ENCODE measurements at regions not wholly inside any gene's neighbourhood (a gene's known extent, or its start where the extent isn't known, plus 50 kb on each side); places are given as distances from the start of the nearest gene placed in this dataset.
"Not testable (repeated sequence)": the region's sequence is repeated elsewhere in the genome, so short reads cannot be mapped to it uniquely, and the experiment has no call there.

DNA sequence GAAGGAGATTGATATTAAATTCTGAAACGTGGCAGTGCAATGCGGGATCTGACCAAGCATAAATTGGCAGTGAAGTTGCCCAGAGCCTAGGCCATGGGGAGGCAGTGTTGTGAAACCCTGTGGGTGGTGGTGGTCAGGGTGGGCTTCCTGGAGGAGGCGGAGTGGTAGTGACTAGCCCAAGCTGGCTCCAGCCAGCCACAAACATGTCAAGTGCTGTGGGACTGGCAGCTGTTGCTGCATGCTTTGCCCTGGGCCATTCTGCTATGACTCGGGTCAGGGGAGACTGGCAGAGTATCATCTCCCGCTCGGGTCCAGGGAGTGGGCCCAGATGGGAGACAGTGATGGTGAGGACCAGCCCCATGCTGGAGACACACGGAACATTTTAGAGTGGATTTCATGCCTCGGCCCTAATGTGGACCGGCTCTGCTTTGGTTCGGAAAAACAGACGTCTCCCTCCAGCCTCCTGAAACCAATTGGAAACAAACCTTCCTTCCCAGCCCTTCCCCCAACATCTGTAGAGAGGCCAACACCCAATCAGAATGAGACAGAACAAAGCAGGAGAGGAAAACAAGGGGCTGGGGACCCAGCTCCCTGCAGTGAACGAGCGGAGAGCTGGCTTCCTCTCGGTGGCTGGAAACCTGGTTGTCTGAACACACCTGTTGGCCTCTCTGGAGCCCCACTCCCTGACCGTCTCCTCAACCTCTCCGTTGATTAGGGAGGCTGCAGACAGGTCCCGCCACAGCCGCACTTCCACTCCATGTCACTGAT is 58.2 kb downstream of the TMEM270 start:
- no peak overlapping the region for H3K4me3 ChIP-seq (ENCODE audit: low read depth, low read length)
- no peak for DNase-seq (ENCODE audit: low read depth)
- TF ChIP-seq, protein P1, sequence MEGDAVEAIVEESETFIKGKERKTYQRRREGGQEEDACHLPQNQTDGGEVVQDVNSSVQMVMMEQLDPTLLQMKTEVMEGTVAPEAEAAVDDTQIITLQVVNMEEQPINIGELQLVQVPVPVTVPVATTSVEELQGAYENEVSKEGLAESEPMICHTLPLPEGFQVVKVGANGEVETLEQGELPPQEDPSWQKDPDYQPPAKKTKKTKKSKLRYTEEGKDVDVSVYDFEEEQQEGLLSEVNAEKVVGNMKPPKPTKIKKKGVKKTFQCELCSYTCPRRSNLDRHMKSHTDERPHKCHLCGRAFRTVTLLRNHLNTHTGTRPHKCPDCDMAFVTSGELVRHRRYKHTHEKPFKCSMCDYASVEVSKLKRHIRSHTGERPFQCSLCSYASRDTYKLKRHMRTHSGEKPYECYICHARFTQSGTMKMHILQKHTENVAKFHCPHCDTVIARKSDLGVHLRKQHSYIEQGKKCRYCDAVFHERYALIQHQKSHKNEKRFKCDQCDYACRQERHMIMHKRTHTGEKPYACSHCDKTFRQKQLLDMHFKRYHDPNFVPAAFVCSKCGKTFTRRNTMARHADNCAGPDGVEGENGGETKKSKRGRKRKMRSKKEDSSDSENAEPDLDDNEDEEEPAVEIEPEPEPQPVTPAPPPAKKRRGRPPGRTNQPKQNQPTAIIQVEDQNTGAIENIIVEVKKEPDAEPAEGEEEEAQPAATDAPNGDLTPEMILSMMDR (IDR thresholded peaks at IDR 0.05; ENCODE audit: control insufficient read depth, extremely low read depth, insufficient read depth): no peak

DNA sequence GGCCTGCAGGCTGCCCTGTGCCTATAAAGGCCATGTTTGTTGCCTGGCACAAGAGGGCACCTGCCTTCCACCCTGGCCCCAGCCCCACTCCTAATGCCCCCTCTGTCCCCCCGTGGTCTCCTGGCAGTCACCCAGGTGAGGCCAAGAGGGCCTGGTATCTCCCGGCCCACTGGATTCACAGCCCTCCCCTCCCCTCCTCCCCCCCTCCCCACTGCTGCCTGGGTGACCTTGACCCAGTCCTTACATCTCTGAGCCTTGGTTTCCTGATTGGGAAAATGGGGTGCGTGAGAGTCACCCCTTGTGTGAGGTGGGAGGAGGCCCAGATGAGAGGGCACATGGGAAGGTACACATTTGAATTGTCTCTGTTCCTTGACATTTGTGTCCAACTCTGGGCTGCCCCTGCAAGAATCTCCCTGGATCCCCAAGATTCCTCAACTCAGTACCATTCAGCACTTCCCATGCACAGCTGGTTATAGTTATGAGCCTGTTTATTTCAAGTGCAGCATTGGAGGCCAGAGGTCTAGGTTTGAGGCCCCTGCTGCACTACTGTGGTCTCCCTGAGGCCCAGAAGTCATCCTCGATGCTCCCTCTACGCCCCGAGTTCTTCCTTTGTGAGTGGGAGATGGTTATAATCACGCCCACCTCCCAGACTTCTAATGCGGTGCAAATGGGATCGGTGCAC is 58.9 kb downstream of the TMEM270 start:
- DNase-seq (ENCODE audit: low read depth): no peak
- no peak overlapping the region for H3K4me3 ChIP-seq (ENCODE audit: low read depth, low read length)
- TF ChIP-seq, protein P1 (IDR thresholded peaks at IDR 0.05; ENCODE audit: control insufficient read depth, extremely low read depth, insufficient read depth): no peak

DNA sequence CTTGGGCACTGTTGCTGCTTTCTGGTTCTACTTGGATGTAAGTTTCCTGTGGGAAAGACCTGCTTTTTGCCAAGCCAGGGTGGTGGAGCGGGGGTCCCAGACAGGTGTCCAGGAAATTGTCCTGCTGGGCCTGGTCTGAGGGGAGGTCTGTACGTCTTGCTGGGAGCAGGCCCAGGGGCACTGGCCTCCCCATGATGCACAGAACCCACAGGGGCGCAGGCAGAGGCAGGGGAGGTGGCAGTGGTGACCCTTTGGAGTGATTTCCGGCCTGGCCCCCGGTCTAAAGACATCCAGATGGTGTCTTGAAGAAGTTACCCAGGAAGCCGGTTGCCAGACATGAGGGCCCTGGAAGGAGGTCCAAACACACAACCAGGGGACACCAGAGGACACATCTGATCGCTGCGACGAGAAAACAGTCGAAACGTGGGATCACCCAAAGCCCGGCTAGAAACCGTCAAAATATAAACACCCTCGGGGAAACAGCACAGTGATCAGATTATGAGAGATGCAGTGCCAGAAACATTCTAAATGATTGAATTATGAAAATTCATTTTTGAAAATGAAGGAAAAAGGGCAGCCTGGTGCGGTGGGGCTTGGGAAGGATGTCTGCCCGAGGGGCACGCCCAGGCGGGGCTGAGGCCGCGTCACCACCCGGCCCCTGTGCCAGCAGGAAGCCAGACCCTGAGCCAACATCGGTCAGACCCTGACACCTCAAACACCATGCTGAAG is 59.6 kb downstream of the TMEM270 start:
- DNase-seq (ENCODE audit: low read depth): no peak
- H3K4me3 ChIP-seq (ENCODE audit: low read depth, low read length): no peak overlapping the region
- TF ChIP-seq, protein P1 (IDR thresholded peaks at IDR 0.05; ENCODE audit: control insufficient read depth, extremely low read depth, insufficient read depth): no peak

DNA sequence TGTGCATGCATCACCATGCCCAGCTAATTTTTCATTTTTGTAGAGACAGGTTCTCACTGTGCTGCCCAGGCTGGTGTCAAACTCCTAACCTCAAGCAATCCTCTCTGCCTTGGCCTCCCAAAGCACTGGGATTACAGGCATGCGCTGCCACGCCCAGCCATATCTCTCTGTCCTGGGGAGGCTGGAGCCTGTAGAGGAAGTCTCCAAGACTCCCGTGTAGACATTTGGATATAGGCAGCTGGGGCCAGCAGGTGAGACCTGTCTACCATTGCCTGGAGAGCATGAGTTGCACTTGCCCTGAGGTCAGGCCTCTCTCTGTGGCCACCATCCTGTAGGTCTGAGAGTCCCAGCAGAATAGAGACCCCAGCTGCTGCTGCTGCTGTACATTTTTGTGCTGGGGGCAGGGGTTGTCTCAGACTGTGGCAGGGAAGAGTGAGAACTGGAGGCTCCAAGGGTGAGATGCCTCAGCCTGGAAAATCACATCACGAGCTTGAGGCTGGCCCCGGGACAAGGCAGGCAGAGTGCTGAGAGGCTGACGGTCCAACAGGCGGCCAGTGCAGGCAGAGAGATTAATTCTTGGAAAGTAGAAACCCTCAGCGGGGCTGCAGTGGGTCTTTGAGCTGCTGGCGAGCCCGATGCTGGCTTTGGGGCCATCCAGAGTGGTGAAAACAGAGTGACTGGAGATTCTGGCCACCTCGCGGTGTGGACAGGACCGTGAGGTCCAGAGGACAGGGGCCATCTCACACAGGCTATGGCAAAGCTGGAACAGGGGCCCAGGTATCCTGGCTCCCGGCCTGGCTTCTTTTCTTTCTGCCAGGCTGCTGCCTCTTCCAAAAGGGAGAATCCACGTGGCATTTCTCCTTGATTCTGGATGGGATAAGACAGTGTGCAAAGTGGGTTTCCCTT is 60.9 kb downstream of the TMEM270 start:
- TF ChIP-seq, protein P1 (IDR thresholded peaks at IDR 0.05; ENCODE audit: control insufficient read depth, extremely low read depth, insufficient read depth): no peak
- no peak for DNase-seq (ENCODE audit: low read depth)
- H3K4me3 ChIP-seq (ENCODE audit: low read depth, low read length): no peak overlapping the region

DNA sequence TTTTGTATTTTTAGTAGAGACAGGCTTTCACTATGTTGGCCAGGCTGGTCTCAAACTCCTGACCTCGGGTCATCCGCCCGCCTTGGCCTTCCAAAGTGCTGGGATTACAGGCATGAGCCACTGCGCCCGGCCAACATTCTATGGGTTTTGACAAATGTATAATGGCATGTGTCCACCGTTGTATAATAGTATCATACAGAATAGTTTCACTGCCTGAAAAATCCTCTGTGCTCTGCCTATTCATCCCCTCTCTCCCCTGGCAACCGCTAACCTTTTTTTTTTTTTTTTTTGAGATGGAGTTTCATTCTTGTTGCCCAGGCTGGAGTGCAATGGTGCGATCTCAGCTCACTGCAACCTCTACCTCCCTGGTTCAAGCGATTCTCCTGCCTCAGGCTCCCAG is 67.7 kb downstream of the TMEM270 start:
- not testable (repeated sequence) for DNase-seq (ENCODE audit: low read depth); H3K4me3 ChIP-seq (ENCODE audit: low read depth, low read length)

DNA sequence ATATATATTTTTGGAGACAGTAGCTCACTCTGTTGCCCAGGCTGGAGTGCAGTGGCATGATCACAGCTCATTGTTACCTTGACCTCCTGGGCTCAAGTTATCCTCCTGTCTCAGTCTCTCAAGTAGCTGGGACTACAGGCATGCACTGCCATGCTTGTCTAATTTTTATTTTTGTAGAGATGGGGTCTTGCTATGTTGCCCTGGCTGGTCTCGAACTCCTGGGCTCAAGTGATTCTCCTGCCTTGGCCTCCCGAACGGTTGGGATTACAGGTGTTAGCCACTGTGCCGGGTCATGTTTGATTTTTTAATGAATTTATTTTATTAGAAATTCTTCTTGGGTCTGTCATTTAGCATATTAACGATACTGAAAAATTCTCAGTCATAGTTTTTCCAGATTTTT is 70.5 kb downstream of the TMEM270 start:
- no peak for DNase-seq (ENCODE audit: low read depth)
- TF ChIP-seq, protein P1 (IDR thresholded peaks at IDR 0.05; ENCODE audit: control insufficient read depth, extremely low read depth, insufficient read depth): no peak
- no peak overlapping the region for H3K4me3 ChIP-seq (ENCODE audit: low read depth, low read length)
